Testis (tissue), 2 donors: ENCODE measurements at regions not wholly inside any gene's neighbourhood (a gene's known extent, or its start where the extent isn't known, plus 50 kb on each side); places are given as distances from the start of the nearest gene placed in this dataset.

ENCODE experiments used
- POLR2A ChIP-seq: fragments of 450-650 bp; IDR thresholded peaks from one replicate; pipeline ENCODE4 v1.6.1; 2017; ENCODE audit warnings: antibody characterized with exemption, mild to moderate bottlenecking, moderate library complexity
- TF ChIP-seq, protein P1 (sequence below), 3 experiments: fragments of 450-650 bp in 2 of 3; fragments of 200-600 bp in 1 of 3; sonication (generic) in 1 of 3; IDR thresholded peaks; one replicate each; pipeline ENCODE4 v1.5.1; 2016 to 2019; ENCODE audit warnings: antibody characterized with exemption in 3 of 3, mild to moderate bottlenecking in 2 of 3, moderate library complexity in 1 of 3

DNA sequence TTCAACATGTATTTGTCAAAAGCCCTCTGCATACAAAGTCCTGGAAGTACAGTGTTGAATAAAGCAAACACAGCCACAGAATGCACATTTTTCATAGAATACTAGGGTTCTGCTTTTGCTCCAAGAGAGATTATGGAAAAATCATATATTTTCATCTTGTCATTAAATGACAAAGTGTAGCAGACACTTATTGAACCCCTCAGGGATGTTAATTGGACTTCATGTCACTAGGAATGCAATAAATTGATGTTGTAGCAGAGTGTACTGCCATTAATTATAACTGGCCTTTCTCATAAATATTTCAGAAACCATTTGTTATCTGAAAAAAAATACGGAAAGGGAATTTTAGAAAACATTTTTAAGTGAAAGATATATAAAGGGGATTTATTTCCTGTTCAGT, 64.5 kb upstream of the TAC1 start:
- TF ChIP-seq, protein P1, sequence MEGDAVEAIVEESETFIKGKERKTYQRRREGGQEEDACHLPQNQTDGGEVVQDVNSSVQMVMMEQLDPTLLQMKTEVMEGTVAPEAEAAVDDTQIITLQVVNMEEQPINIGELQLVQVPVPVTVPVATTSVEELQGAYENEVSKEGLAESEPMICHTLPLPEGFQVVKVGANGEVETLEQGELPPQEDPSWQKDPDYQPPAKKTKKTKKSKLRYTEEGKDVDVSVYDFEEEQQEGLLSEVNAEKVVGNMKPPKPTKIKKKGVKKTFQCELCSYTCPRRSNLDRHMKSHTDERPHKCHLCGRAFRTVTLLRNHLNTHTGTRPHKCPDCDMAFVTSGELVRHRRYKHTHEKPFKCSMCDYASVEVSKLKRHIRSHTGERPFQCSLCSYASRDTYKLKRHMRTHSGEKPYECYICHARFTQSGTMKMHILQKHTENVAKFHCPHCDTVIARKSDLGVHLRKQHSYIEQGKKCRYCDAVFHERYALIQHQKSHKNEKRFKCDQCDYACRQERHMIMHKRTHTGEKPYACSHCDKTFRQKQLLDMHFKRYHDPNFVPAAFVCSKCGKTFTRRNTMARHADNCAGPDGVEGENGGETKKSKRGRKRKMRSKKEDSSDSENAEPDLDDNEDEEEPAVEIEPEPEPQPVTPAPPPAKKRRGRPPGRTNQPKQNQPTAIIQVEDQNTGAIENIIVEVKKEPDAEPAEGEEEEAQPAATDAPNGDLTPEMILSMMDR (IDR thresholded peaks at IDR 0.05) = no peak
- no peak for TF ChIP-seq POLR2A
